ENCODE measurements at regions not wholly inside any gene's neighbourhood (a gene's known extent, or its start where the extent isn't known, plus 50 kb on each side); places are given as distances from the start of the nearest gene placed in this dataset.
A peak's percentile ranks its signal among the peaks of the same experiment; 100 is the strongest.

DNA sequence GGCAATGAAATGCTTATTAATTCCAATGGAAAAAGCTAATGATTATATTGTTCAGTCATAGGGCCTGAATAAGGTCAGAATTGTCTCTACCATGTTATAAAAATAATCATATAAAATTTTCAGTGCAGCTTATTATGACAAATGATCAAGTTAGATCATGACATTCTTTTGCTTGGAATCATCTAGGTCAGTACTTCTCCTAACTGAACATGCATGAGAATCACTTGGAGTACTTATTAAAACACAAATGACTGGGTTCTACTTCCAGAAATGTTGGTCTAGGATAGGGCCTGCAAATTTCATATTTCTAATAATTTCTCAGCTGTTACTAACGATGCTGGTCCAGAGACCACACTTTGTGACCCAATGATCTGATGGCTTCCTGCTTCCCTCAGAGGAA, 806.0 kb upstream of the ZNF608 start:
- TF ChIP-seq, protein P1, sequence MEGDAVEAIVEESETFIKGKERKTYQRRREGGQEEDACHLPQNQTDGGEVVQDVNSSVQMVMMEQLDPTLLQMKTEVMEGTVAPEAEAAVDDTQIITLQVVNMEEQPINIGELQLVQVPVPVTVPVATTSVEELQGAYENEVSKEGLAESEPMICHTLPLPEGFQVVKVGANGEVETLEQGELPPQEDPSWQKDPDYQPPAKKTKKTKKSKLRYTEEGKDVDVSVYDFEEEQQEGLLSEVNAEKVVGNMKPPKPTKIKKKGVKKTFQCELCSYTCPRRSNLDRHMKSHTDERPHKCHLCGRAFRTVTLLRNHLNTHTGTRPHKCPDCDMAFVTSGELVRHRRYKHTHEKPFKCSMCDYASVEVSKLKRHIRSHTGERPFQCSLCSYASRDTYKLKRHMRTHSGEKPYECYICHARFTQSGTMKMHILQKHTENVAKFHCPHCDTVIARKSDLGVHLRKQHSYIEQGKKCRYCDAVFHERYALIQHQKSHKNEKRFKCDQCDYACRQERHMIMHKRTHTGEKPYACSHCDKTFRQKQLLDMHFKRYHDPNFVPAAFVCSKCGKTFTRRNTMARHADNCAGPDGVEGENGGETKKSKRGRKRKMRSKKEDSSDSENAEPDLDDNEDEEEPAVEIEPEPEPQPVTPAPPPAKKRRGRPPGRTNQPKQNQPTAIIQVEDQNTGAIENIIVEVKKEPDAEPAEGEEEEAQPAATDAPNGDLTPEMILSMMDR (conservative IDR thresholded peaks at IDR 0.05; ENCODE audit: control insufficient read depth, insufficient read depth, low read depth, low read length) = no peak
- H3K4me3 ChIP-seq (ENCODE audit: control insufficient read depth, low read depth, low read length) = no peak overlapping the region
- DNase-seq (ENCODE audit: low read depth) = no peak

DNA sequence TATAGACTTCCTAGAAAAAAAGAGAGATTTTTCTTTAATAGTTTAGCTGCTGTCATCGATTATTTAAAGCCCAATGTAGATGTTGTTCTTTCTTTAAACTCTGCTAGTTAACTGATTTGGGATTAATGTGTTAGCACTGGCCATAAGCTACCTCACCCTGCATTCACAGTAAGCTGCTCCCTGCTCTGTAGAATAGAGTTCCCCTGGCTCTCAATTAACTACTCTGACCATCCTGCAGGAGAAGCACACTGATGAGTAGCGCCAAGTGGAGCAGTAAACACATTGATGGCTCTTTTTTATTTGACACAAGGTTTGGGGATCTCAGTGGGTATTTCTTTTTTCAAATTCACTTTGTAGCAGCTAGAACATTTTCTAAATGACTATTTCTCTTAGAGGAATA, 807.9 kb upstream of the ZNF608 start:
- TF ChIP-seq, protein P1 (conservative IDR thresholded peaks at IDR 0.05; ENCODE audit: control insufficient read depth, insufficient read depth, low read depth, low read length) = no peak
- DNase-seq (ENCODE audit: low read depth) = no peak
- H3K4me3 ChIP-seq (ENCODE audit: control insufficient read depth, low read depth, low read length) = no peak overlapping the region

DNA sequence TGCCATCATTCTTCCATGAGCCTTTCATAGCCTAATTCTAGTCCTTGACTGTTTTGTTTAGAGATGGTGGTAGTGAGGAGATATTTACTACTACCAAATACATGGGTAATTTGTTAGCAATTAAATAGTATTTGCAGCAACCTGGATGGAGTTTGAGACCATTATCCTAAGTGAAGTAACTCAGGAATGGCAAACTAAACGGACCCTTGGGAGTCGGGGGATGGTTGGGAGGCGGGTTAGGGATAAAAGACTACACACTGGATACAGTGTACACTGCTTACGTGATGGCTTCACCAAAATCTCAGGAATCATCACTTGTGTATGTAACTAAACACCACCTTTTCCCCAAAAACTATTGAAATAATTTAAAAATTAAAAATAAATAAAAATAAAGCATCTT, 809.2 kb upstream of the ZNF608 start:
- TF ChIP-seq, protein P1 (conservative IDR thresholded peaks at IDR 0.05; ENCODE audit: control insufficient read depth, insufficient read depth, low read depth, low read length) = no peak
- H3K4me3 ChIP-seq (ENCODE audit: control insufficient read depth, low read depth, low read length) = no peak overlapping the region
- no peak for DNase-seq (ENCODE audit: low read depth)

DNA sequence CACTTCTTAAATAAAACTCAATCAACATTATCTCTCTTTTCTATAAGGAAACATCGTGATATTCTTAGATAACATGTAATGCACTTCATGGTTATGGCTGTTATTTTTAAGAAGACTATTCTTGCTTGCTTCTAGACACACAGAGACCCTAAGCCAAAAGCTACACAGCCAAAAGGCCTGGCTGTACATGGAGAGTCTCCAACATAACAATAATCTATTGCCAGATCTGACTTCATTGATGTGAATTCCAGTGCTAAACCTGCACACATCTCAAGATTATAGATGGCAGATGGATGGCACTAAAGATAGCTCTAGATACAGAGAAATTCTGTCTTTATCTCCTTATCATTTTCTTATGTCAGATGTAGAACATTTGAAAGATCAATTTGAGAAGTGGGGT, 811.6 kb upstream of the ZNF608 start:
- no peak for DNase-seq (ENCODE audit: low read depth)
- no peak overlapping the region for H3K4me3 ChIP-seq (ENCODE audit: control insufficient read depth, low read depth, low read length)
- TF ChIP-seq, protein P1 (conservative IDR thresholded peaks at IDR 0.05; ENCODE audit: control insufficient read depth, insufficient read depth, low read depth, low read length) = no peak

GRCh38 chr5:125558466-125558865, 812.0 kb upstream of the ZNF608 start:
- TF ChIP-seq, protein P1 (conservative IDR thresholded peaks at IDR 0.05; ENCODE audit: control insufficient read depth, insufficient read depth, low read depth, low read length) = no peak
- no peak overlapping the region for H3K4me3 ChIP-seq (ENCODE audit: control insufficient read depth, low read depth, low read length)
- no peak for DNase-seq (ENCODE audit: low read depth)

GRCh38 chr5:125559296-125559695, 812.9 kb upstream of the ZNF608 start:
- peak; percentile 94 for DNase-seq (ENCODE audit: low read depth)
- no peak overlapping the region for H3K4me3 ChIP-seq (ENCODE audit: control insufficient read depth, low read depth, low read length)
- TF ChIP-seq, protein P1 (conservative IDR thresholded peaks at IDR 0.05; ENCODE audit: control insufficient read depth, insufficient read depth, low read depth, low read length) = no peak

All from fibroblast of mammary gland (primary cell).